ENCODE measurements at regions not wholly inside any gene's neighbourhood (a gene's known extent, or its start where the extent isn't known, plus 50 kb on each side); places are given as distances from the start of the nearest gene placed in this dataset.

GRCh38 chr3:115381931-115382330 is 234.8 kb upstream of the ZBTB20 start:
- no TSS peak for BruUV-seq (replicated peaks)
- Histone ChIP-seq H4K20me1 (ENCODE audit: insufficient read depth, low read length) (no peaks in the 10 kb centered on the region), H3K79me2 (ENCODE audit: insufficient read depth, low read length) (no peaks in the 10 kb centered on the region), H3K4me1 (ENCODE audit: insufficient read depth, low read length) (no peaks in the 10 kb centered on the region), H3K27ac (ENCODE audit: extremely low read length, insufficient read depth, low read length) (no peak overlapping the region), H3K4me2 (ENCODE audit: low read depth, low read length) (no peak overlapping the region), H2AFZ (ENCODE audit: low read length) (no peak overlapping the region), H3K9me3 (ENCODE audit: low read length) (no peaks in the 10 kb centered on the region), H3K27me3 (ENCODE audit: control insufficient read depth in 1 of 2, insufficient read depth in 2 of 2, low read length in 2 of 2) (no peaks in the 10 kb centered on the region), H3K4me3 (replicated peaks in 1 of 3; ENCODE audit: insufficient read depth in 1 of 3, low read depth in 2 of 3, low read length in 3 of 3) (no peak overlapping the region), H3K36me3 (replicated peaks in 1 of 2; ENCODE audit: control insufficient read depth in 1 of 2, insufficient read depth in 2 of 2, low read length in 2 of 2) (no peaks in the 10 kb centered on the region), H3K9ac (ENCODE audit: insufficient read depth, low read depth, low read length) (no peak overlapping the region)
- 5% methylated on average over 1 of the region's 1 CpG for WGBS (ENCODE audit: low lambda C conversion rate)
- in situ Hi-C loops (cut with HindIII; ENCODE audit: extremely low pct_ligation_motif_present, low pct_unique_long_range_greater_than_20kb) (no loop called here), intact Hi-C loops (cut with micrococcal nuclease; ENCODE audit: unreplicated experiment) (no loop called here)
- TF ChIP-seq ZNF850 (CRISPR knock-in tag; conservative IDR thresholded peaks at IDR 0.05): no peak
- TF ChIP-seq ZNF672 (CRISPR knock-in tag; IDR thresholded peaks at IDR 0.05): no peak
- TF ChIP-seq MNT (IDR thresholded peaks at IDR 0.05): no peak
- no peak for TF ChIP-seq ZNF629 (CRISPR knock-in tag; conservative IDR thresholded peaks at IDR 0.05)
- TF ChIP-seq NKX3-1 (CRISPR knock-in tag; IDR thresholded peaks at IDR 0.05): no peak
- no peak for TF ChIP-seq HES4 (CRISPR knock-in tag; IDR thresholded peaks at IDR 0.05; ENCODE audit: borderline replicate concordance)
- TF ChIP-seq ERF (CRISPR knock-in tag; IDR thresholded peaks at IDR 0.05): no peak
- TF ChIP-seq YY1 (IDR thresholded peaks at IDR 0.05; ENCODE audit: insufficient read depth, insufficient replicate concordance, low read depth, low read length): no peak
- no peak for TF ChIP-seq BCLAF1 (IDR thresholded peaks at IDR 0.05)
- no peak for TF ChIP-seq PATZ1 (CRISPR knock-in tag; IDR thresholded peaks at IDR 0.05)
- TF ChIP-seq NFE2L2 (IDR thresholded peaks at IDR 0.05; ENCODE audit: low read length): no peak
- TF ChIP-seq HNRNPH1 (optimal IDR thresholded peaks at IDR 0.05; ENCODE audit: low read depth, low read length): no peak
- no peak for TF ChIP-seq ASH2L (IDR thresholded peaks at IDR 0.05; ENCODE audit: insufficient read length, low read depth, low read length)
- no peak for TF ChIP-seq ZNF670 (CRISPR knock-in tag; IDR thresholded peaks at IDR 0.05; ENCODE audit: borderline replicate concordance)
- TF ChIP-seq HBP1 (CRISPR knock-in tag; IDR thresholded peaks at IDR 0.05; ENCODE audit: low read depth): no peak
- TF ChIP-seq ZBTB33 (CRISPR knock-in tag; IDR thresholded peaks at IDR 0.05): no peak
- CTCF ChIA-PET (ENCODE audit: low intra/inter-chr PET ratio, low total read pairs): no interaction called here
- no peak for ATAC-seq
- POLR2A ChIA-PET: no interaction called here
- DNase-seq (ENCODE audit: low spot score): no peak
- FAIRE-seq: no peak

All from HepG2 (cell line).